ENCODE measurements at regions not wholly inside any gene's neighbourhood (a gene's known extent, or its start where the extent isn't known, plus 50 kb on each side); places are given as distances from the start of the nearest gene placed in this dataset.

DNA sequence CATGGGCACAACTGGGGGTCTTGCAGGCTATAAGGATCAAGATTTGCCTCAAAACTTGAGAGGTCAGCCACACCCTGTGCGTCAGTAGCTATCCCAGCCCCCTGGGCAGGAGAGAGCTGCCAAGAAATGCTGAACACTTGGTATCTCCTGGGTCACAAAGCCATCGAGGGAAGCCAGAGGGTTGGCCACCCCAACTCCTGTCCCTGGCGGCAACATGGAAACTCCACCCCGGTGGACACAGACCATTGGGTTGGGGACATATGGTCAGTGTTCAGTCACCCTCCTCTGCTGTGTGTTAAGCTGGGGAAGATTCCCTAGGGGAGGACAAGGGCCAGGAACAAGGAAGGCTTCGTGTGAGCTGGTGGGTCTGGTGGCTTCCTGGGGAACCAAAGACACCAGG, 140.6 kb downstream of the C5orf15 start:
- DNase-seq, result no peak

DNA sequence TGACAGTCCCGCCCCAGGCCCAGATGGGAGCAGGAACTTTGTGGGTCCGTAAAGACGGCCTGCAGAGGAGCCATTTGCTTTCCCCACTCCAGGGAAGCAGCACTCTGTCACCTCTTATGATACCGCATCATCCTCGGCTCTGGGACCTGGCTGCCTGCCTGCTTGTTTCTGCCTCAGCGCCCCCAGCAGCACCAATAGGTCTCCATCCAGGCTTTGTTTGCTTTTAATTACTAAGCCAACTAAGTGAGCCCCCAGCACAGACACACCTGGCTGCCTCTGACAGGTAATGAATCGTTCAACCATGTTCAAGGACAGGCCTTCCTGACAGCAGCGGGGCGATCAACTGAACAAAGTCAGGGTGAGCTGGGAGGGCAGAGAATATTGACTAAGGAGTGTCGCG, 141.4 kb downstream of the C5orf15 start:
- no peak for DNase-seq

- no peak for DNase-seq
Measured at GRCh38 chr5:133825631-133826289, 142.7 kb downstream of the C5orf15 start.

GRCh38 chr5:133824661-133825254, 143.7 kb downstream of the C5orf15 start:
- no peak for DNase-seq

GRCh38 chr5:133821889-133822288, 146.5 kb downstream of the C5orf15 start:
- DNase-seq, result no peak

GRCh38 chr5:133821311-133821741, 147.1 kb downstream of the C5orf15 start:
- no peak for DNase-seq

DNA sequence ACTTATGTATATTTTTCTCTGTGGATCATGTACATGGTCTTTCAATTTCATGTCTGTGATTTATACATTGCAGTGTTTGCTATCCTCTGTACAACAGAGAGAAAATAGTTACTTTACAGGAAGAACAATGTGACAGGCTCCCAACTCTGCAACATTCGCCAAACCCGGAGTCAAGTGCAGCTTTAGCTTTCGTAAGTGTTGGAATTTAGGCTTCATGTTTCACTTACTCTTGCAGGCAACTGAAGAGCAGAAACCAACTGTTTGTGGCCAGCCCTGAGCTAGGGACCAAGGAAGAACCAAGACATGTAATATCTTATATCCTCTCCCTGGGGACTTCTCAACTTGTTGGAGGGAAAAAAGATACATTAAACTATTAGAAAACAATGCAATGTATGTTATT, 147.9 kb downstream of the C5orf15 start:
- DNase-seq, result no peak

GRCh38 chr5:133819977-133820471, 148.4 kb downstream of the C5orf15 start:
- DNase-seq, result no peak

GRCh38 chr5:133818869-133819600, 149.4 kb downstream of the C5orf15 start:
- DNase-seq, result no peak

- no peak for DNase-seq
Measured at GRCh38 chr5:133818031-133818431, 150.4 kb downstream of the C5orf15 start.

DNA sequence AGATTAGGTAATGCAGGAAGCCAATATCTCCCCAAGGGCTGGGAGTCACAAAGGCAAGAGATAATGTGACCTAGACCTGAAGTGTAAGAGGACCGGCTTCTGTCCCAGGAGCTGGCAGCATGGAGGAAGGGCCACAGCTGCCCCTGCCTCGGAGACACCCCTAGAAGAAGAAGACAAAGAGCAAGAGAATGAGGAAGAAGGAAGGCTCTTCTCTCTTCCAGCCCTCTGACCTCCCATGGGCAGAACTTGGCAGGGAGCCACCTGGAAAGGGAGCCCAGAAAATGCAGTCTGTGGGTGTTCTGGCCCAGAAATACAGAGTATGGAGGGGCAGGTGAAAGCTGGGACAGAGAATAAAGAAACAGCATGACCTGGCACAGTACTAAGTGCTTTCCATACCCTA, 151.0 kb downstream of the C5orf15 start:
- no peak for DNase-seq

- no peak for DNase-seq
Measured at GRCh38 chr5:133816791-133817190, 151.6 kb downstream of the C5orf15 start.

GRCh38 chr5:133814152-133814551, 154.3 kb downstream of the C5orf15 start:
- DNase-seq, result no peak

GRCh38 chr5:133811168-133811567, 157.3 kb downstream of the C5orf15 start:
- no peak for DNase-seq

GRCh38 chr5:133809801-133810200, 158.6 kb downstream of the C5orf15 start:
- no peak for DNase-seq

DNA sequence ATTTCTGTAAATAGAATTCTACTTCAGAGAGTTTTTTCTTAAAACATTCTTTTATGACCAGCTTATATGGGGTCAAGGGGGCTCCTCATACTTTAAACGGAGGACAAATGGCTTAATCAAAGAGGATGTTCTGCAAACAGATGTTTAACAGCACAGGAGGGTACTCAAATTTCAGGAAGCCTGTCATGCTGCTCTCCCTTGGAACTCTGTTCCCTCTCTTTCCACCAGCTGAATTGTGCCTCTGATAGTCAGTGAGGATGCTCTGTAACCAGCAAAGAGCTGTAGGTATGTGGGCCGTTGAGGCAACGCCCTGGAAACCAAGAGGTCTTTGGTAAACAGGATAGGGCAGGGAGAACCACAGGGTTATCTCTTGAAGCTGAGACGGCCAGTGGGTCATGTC, 161.1 kb downstream of the C5orf15 start:
- DNase-seq, result no peak

DNA sequence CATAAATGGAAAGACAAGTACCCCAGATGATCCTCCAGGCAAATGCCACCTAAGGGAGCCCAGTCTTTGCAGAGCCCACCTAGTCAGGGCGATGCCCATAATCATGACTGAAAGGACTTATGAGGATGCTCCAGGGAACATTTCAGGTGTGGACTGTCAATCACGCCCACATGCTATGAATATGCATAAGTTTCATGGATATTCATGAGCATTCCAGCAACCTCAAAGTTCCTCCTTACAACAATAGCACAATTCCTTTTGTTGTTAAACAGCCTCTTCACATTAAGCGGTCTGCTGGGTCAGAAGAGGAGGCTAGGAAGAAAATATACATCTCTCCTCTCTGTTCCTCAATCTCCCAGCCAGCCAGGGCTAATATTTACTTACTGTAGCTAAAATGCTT, 161.6 kb downstream of the C5orf15 start:
- DNase-seq, result no peak

GRCh38 chr5:133801955-133802751, 166.3 kb downstream of the C5orf15 start:
- DNase-seq, result no peak

DNA sequence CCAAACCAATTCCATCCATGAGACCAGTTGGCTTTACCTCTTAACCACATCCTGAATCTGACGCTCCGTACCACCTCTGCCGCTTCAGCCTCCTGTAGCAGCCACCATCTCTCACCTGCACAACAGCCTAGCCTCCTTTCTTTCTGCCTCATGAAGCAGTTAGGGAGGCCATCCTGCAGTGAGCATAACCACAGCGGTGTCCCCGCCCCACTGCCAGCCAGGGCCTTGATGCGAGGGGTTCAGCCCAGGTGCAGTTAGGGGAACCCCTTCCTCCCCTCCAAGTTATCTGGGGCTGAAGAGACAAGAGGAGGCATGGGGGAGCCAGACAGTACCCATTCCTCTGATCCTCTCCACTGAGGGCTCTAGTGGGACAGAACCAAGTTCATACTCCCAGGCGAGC, 167.0 kb downstream of the C5orf15 start:
- DNase-seq, result no peak

DNA sequence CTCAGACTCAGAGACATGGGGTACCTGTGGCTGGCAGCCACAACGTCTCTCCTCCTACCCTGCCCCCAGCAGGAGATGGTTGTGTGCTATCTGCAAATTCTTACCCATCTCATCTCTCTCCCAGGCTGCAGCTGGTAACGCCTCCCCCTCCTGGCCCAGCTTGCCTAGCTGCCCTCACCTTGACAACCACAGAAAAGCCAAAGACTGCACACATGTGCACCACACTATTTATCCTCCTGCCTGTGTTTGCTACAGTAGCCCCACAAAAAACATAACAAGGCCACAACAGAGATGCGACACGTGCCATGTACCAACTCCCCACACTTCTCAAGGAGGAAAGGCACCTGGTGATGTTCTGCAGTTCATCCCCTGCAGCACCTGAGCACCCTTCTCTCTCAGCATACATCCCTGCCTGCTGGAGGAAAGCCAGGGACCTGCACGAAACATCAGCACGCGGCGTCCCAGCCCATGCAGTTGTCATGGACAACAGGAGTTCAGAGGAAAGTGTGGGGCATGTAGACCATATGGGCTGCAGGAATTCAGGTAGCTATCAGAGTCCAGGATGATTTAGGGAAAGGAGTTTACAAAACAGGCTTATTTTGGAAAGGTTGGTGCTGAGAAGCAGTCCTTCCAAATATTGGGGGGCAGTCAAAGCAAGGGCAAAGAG, 168.7 kb downstream of the C5orf15 start:
- DNase-seq, result no peak

DNA sequence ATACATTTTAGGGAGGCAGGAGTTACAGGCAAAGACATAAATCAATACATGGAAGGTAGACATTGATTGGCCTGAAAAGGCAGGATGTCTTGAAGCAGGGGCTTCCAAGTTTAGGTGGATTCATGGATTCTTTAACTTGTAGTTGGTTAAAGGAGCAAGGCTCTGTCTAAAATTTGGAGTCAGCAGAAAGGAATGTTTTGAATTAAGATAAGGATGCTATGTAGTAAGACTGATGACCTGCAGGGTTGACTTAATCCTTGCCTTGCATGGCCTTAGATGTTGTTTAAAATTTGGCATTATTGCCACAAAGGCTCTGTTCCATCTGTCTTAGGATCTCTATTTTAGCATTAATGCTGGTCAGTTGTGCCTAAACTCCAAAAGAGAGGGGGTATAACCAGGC, 171.3 kb downstream of the C5orf15 start:
- no peak for DNase-seq

DNA sequence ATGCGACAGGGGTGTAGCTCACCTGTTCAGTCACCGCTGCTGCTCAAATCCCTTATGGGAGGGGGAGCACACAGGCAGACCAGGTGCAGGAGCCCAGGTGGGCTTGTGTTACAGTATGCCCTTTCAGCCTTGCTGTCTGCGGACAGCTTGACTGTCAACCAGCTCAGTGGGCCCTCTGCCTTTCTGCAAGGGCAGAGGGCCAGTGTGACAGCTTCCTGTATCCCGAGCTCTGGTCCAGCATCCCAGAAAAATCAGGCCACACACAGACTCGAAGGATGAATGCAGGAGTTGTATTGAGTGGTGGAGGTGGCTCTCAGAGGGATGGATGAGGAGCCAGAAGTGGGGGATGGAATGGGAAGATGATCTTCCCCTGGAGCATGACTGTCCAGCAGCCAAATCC, 172.2 kb downstream of the C5orf15 start:
- no peak for DNase-seq
